GM10266 (cell line): ENCODE measurements at regions not wholly inside any gene's neighbourhood (a gene's known extent, or its start where the extent isn't known, plus 50 kb on each side); places are given as distances from the start of the nearest gene placed in this dataset.
A peak's percentile ranks its signal among the peaks of the same experiment; 100 is the strongest.
"Not testable (repeated sequence)": the region's sequence is repeated elsewhere in the genome, so short reads cannot be mapped to it uniquely, and the experiment has no call there.

Source experiments
- DNase-seq: peaks from one replicate; pipeline ENCODE4 v3.0.0; 2012; ENCODE audit errors: extremely low spot score
- TF ChIP-seq, protein P1 (sequence below): IDR thresholded peaks from 2 replicates; pipeline ENCODE4 v1.5.1; 2012; ENCODE audit warnings: mild to moderate bottlenecking, low read depth; ENCODE audit not compliant: control insufficient read depth, insufficient read depth; ENCODE audit errors: missing control alignments

GRCh38 chr7:24392774-24393173 lies 108.8 kb downstream of the NPY start:
- no peak for DNase-seq
- TF ChIP-seq, protein P1, sequence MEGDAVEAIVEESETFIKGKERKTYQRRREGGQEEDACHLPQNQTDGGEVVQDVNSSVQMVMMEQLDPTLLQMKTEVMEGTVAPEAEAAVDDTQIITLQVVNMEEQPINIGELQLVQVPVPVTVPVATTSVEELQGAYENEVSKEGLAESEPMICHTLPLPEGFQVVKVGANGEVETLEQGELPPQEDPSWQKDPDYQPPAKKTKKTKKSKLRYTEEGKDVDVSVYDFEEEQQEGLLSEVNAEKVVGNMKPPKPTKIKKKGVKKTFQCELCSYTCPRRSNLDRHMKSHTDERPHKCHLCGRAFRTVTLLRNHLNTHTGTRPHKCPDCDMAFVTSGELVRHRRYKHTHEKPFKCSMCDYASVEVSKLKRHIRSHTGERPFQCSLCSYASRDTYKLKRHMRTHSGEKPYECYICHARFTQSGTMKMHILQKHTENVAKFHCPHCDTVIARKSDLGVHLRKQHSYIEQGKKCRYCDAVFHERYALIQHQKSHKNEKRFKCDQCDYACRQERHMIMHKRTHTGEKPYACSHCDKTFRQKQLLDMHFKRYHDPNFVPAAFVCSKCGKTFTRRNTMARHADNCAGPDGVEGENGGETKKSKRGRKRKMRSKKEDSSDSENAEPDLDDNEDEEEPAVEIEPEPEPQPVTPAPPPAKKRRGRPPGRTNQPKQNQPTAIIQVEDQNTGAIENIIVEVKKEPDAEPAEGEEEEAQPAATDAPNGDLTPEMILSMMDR, result no peak

- TF ChIP-seq, protein P1, result no peak
- no peak for DNase-seq
Observed at GRCh38 chr7:24395512-24395911, 111.5 kb downstream of the NPY start.

- DNase-seq, result not testable (repeated sequence)
Observed at GRCh38 chr7:24396387-24396786, 112.4 kb downstream of the NPY start.

DNA sequence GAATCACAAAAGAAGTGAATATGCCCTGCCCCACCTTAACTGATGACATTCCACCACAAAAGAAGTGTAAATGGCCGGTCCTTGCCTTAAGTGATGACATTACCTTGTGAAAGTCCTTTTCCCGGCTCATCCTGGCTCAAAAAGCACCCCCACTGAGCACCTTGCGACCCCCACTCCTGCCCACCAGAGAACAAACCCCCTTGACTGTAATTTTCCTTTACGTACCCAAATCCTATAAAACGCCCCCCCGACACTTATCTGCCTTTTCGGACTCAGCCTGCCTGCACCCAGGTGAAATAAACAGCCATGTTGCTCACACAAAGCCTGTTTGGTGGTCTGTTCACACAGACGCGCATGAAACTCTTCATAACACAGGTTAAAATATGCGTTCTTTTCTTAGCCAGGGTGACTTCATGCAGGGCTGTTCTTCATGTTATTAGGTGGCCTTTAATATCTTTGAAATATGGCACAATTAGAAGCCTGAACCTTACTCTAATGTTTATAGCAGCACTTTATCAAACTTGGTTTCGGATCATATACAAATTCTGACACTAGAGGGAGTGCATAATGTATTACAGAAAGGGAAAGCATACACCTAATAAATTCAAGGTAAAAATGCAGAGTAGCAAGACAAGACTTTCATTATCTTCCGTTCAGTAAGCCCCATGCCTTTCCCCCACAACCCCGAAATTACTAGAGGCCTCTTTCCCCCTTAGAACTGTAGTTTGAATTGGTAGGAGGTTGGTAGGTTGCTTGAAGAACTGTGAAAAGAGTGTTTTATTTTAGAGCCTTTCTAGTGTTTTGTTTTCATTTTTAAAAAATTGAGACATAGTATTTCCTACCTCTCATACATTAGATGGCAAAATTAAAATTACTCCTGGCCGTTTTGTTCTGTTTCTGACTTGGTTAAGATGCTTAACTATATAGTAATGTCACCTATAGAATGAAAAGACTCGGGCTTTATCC lies 117.9 kb downstream of the NPY start:
- TF ChIP-seq, protein P1, result peak; percentile 47
- DNase-seq, result peak; percentile 27

DNA sequence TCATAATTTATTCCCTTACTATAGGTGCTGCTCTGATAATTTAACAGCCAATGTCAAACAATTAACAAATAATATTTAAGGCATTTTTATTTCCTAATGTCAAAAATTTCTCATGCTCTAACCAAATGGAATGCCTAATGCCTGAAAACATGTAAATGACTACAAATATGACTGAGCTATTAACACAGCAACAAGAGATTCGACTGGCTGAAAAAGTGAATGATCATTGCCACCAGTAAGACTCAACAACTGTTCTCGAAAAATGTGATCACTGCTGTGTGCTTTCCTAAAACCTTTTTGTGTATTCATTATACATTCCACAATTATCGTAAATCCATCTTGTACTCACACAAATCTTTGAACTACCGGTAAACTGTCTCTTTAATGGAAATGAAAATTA lies 118.7 kb downstream of the NPY start:
- DNase-seq, result no peak
- TF ChIP-seq, protein P1, result no peak

DNA sequence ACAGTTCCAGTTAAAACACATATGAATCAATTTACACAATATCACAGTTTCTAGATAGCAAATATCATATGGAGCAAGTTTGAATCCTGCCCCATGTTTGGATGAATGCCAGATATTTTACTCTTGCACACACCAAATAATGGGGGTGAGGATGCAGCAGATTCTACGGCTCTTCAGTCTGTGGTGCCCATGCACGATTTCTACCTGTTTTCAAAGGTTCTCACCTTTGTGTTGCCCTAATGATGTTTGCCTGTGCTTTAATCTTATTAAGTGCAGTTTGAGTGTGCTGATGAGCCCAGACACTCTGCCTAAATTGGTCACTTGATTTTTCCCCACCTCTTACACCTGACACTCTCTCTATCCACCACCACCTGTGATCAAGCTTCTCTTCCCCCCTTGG lies 119.6 kb downstream of the NPY start:
- TF ChIP-seq, protein P1, result no peak
- DNase-seq, result no peak

DNA sequence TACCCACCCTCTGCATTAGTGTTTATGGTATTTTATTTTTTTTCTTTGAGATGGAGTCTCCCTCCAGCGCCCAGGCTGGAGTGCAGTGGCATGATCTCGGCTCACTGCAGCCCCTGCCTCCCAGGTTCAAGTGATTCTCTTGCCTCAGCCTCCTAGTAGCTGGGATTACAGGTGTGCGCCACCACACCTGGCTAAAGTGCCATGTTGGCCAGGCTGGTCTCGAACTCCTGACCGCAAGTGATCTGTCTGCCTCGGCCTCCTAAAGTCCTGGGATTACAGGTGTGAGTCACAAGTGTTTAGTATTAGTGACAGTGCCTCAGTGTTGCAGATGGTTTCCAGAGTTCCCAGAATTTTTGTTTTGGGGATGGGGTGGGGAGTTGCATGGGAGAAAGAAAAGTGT lies 120.3 kb downstream of the NPY start:
- TF ChIP-seq, protein P1, result no peak
- no peak for DNase-seq

GRCh38 chr7:24405002-24405401 lies 121.0 kb downstream of the NPY start:
- DNase-seq, result no peak
- TF ChIP-seq, protein P1, result no peak
